GM23338 (cell line): ENCODE measurements at regions not wholly inside any gene's neighbourhood (a gene's known extent, or its start where the extent isn't known, plus 50 kb on each side); places are given as distances from the start of the nearest gene placed in this dataset.

Experiments used
- CREB1 ChIP-seq: fragments of 250-450 bp; sonication (Bioruptor Pico); IDR thresholded peaks from 2 replicates; pipeline ENCODE4 v1.5.0; 2020; ENCODE audit warnings: low read depth, mild to moderate bottlenecking, moderate library complexity
- ETS1 ChIP-seq: IDR thresholded peaks from 2 replicates; pipeline ENCODE4 v1.6.1; 2016; ENCODE audit warnings: antibody characterized with exemption
- EZH2 ChIP-seq: fragments of 200-600 bp; sonication (generic); IDR thresholded peaks from one replicate; pipeline ENCODE4 v1.8.0; 2017; ENCODE audit warnings: antibody characterized with exemption, mild to moderate bottlenecking, low read depth; ENCODE audit not compliant: unreplicated experiment
- EZH2phosphoT487 ChIP-seq: fragments of 200-600 bp; sonication (generic); IDR thresholded peaks from one replicate; pipeline ENCODE4 v1.8.1; 2018; ENCODE audit warnings: antibody characterized with exemption; ENCODE audit not compliant: unreplicated experiment
- JUNB ChIP-seq: IDR thresholded peaks from one replicate; pipeline ENCODE4 v1.6.1; 2016; ENCODE audit warnings: antibody characterized with exemption; ENCODE audit not compliant: unreplicated experiment
- NANOG ChIP-seq: IDR thresholded peaks from 2 replicates; pipeline ENCODE4 v1.6.1; 2016; ENCODE audit warnings: antibody characterized with exemption, borderline replicate concordance
- POLR2AphosphoS5 ChIP-seq: IDR thresholded peaks from 2 replicates; pipeline ENCODE4 v1.6.1; 2016; ENCODE audit warnings: antibody characterized with exemption, low read depth
- STAT1 ChIP-seq: IDR thresholded peaks from one replicate; pipeline ENCODE4 v1.6.1; 2016; ENCODE audit warnings: antibody characterized with exemption; ENCODE audit not compliant: unreplicated experiment
- ZNF114 ChIP-seq: fragments of 250-450 bp; sonication (Bioruptor Pico); IDR thresholded peaks from 2 replicates; pipeline ENCODE4 v1.5.0; 2020; ENCODE audit warnings: mild to moderate bottlenecking, moderate library complexity
- ZNF331 ChIP-seq: fragments of 250-450 bp; sonication (Bioruptor Pico); IDR thresholded peaks from 2 replicates; pipeline ENCODE4 v1.5.0; 2020; ENCODE audit warnings: low read depth, mild to moderate bottlenecking, moderate library complexity
- TF ChIP-seq, protein P1 (sequence below), 2 experiments: fragments of 200-600 bp in 1 of 2; sonication (generic) in 1 of 2; conservative IDR thresholded peaks; 2 replicates each; pipeline versions ENCODE4 v1.5.1 to v1.6.1; 2016 to 2017; ENCODE audit warnings: antibody characterized with exemption in 2 of 2, low read depth in 2 of 2, mild to moderate bottlenecking in 2 of 2, moderate library complexity in 1 of 2
- TF ChIP-seq, protein P2 (sequence below): IDR thresholded peaks from one replicate; pipeline ENCODE4 v1.6.1; 2018; ENCODE audit warnings: antibody characterized with exemption; ENCODE audit not compliant: unreplicated experiment
- TF ChIP-seq, protein P3 (sequence below): fragments of 250-450 bp; sonication (Bioruptor Pico); IDR thresholded peaks from 2 replicates; pipeline ENCODE4 v1.5.0; 2020; ENCODE audit warnings: mild to moderate bottlenecking, moderate library complexity

DNA sequence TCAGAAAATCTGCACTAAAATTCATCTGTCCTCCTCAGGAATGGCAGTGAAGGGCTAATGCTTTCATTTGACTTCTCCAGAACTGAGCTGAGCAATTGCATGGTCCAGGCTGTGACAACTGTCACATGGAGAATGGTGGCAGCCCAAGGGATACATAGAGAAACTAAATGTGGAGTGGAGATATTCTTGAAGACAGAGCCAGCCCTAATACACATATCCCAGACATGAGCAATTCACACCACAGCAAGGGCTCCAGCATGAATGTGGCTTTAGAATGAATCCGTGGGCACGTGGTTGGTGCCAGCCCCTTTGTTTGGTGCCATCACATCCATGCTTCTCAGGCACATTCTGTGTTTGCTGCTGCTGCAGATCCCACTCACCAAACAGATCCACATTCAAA, 121.6 kb upstream of the MXRA5 start:
- TF ChIP-seq, protein P1, sequence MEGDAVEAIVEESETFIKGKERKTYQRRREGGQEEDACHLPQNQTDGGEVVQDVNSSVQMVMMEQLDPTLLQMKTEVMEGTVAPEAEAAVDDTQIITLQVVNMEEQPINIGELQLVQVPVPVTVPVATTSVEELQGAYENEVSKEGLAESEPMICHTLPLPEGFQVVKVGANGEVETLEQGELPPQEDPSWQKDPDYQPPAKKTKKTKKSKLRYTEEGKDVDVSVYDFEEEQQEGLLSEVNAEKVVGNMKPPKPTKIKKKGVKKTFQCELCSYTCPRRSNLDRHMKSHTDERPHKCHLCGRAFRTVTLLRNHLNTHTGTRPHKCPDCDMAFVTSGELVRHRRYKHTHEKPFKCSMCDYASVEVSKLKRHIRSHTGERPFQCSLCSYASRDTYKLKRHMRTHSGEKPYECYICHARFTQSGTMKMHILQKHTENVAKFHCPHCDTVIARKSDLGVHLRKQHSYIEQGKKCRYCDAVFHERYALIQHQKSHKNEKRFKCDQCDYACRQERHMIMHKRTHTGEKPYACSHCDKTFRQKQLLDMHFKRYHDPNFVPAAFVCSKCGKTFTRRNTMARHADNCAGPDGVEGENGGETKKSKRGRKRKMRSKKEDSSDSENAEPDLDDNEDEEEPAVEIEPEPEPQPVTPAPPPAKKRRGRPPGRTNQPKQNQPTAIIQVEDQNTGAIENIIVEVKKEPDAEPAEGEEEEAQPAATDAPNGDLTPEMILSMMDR (conservative IDR thresholded peaks at IDR 0.05; ENCODE audit: low read depth in 2 of 2): no peak
- no peak for TF ChIP-seq EZH2
- TF ChIP-seq, protein P2, sequence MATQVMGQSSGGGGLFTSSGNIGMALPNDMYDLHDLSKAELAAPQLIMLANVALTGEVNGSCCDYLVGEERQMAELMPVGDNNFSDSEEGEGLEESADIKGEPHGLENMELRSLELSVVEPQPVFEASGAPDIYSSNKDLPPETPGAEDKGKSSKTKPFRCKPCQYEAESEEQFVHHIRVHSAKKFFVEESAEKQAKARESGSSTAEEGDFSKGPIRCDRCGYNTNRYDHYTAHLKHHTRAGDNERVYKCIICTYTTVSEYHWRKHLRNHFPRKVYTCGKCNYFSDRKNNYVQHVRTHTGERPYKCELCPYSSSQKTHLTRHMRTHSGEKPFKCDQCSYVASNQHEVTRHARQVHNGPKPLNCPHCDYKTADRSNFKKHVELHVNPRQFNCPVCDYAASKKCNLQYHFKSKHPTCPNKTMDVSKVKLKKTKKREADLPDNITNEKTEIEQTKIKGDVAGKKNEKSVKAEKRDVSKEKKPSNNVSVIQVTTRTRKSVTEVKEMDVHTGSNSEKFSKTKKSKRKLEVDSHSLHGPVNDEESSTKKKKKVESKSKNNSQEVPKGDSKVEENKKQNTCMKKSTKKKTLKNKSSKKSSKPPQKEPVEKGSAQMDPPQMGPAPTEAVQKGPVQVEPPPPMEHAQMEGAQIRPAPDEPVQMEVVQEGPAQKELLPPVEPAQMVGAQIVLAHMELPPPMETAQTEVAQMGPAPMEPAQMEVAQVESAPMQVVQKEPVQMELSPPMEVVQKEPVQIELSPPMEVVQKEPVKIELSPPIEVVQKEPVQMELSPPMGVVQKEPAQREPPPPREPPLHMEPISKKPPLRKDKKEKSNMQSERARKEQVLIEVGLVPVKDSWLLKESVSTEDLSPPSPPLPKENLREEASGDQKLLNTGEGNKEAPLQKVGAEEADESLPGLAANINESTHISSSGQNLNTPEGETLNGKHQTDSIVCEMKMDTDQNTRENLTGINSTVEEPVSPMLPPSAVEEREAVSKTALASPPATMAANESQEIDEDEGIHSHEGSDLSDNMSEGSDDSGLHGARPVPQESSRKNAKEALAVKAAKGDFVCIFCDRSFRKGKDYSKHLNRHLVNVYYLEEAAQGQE: no peak
- no peak for TF ChIP-seq EZH2phosphoT487
- TF ChIP-seq CREB1 (CRISPR knock-in tag): no peak
- TF ChIP-seq JUNB: no peak
- no peak for TF ChIP-seq ETS1
- no peak for TF ChIP-seq ZNF331
- TF ChIP-seq POLR2AphosphoS5: no peak
- TF ChIP-seq STAT1: no peak
- no peak for TF ChIP-seq ZNF114 (CRISPR knock-in tag)
- TF ChIP-seq, protein P3, sequence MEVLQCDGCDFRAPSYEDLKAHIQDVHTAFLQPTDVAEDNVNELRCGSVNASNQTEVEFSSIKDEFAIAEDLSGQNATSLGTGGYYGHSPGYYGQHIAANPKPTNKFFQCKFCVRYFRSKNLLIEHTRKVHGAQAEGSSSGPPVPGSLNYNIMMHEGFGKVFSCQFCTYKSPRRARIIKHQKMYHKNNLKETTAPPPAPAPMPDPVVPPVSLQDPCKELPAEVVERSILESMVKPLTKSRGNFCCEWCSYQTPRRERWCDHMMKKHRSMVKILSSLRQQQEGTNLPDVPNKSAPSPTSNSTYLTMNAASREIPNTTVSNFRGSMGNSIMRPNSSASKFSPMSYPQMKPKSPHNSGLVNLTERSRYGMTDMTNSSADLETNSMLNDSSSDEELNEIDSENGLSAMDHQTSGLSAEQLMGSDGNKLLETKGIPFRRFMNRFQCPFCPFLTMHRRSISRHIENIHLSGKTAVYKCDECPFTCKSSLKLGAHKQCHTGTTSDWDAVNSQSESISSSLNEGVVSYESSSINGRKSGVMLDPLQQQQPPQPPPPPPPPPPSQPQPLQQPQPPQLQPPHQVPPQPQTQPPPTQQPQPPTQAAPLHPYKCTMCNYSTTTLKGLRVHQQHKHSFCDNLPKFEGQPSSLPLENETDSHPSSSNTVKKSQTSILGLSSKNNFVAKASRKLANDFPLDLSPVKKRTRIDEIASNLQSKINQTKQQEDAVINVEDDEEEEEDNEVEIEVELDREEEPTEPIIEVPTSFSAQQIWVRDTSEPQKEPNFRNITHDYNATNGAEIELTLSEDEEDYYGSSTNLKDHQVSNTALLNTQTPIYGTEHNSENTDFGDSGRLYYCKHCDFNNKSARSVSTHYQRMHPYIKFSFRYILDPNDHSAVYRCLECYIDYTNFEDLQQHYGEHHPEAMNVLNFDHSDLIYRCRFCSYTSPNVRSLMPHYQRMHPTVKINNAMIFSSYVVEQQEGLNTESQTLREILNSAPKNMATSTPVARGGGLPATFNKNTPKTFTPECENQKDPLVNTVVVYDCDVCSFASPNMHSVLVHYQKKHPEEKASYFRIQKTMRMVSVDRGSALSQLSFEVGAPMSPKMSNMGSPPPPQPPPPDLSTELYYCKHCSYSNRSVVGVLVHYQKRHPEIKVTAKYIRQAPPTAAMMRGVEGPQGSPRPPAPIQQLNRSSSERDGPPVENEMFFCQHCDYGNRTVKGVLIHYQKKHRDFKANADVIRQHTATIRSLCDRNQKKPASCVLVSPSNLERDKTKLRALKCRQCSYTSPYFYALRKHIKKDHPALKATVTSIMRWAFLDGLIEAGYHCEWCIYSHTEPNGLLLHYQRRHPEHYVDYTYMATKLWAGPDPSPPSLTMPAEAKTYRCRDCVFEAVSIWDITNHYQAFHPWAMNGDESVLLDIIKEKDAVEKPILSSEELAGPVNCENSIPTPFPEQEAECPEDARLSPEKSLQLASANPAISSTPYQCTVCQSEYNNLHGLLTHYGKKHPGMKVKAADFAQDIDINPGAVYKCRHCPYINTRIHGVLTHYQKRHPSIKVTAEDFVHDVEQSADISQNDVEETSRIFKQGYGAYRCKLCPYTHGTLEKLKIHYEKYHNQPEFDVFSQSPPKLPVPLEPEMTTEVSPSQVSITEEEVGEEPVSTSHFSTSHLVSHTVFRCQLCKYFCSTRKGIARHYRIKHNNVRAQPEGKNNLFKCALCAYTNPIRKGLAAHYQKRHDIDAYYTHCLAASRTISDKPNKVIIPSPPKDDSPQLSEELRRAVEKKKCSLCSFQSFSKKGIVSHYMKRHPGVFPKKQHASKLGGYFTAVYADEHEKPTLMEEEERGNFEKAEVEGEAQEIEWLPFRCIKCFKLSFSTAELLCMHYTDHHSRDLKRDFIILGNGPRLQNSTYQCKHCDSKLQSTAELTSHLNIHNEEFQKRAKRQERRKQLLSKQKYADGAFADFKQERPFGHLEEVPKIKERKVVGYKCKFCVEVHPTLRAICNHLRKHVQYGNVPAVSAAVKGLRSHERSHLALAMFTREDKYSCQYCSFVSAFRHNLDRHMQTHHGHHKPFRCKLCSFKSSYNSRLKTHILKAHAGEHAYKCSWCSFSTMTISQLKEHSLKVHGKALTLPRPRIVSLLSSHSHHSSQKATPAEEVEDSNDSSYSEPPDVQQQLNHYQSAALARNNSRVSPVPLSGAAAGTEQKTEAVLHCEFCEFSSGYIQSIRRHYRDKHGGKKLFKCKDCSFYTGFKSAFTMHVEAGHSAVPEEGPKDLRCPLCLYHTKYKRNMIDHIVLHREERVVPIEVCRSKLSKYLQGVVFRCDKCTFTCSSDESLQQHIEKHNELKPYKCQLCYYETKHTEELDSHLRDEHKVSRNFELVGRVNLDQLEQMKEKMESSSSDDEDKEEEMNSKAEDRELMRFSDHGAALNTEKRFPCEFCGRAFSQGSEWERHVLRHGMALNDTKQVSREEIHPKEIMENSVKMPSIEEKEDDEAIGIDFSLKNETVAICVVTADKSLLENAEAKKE (CRISPR knock-in tag): no peak
- TF ChIP-seq NANOG: no peak
